GM10248 (cell line): ENCODE measurements at regions not wholly inside any gene's neighbourhood (a gene's known extent, or its start where the extent isn't known, plus 50 kb on each side); places are given as distances from the start of the nearest gene placed in this dataset.
"Not testable (repeated sequence)": the region's sequence is repeated elsewhere in the genome, so short reads cannot be mapped to it uniquely, and the experiment has no call there.

ENCODE experiments used
- CTCF ChIA-PET: fragments of 300-600 bp; sonication (Branson Sonifier 250); formaldehyde crosslinking; extraction: SDS; loops from one replicate; lab custom pipeline; 2021; ENCODE audit warnings: antibody characterized with exemption; lab: Yijun Ruan, JAX
- POLR2A ChIA-PET: fragments of 350-650 bp; sonication (Branson Sonifier 250); formaldehyde crosslinking; extraction: SDS; loops from one replicate; lab custom pipeline; 2020; ENCODE audit warnings: antibody characterized with exemption; lab: Yijun Ruan, JAX
- DNase-seq: peaks from one replicate; pipeline ENCODE4 v3.0.0; 2012; ENCODE audit errors: extremely low spot score
- TF ChIP-seq, protein P1 (sequence below): IDR thresholded peaks from 2 replicates; pipeline ENCODE4 v1.5.1; 2012; ENCODE audit warnings: mild to moderate bottlenecking, low read depth; ENCODE audit errors: extremely low read depth, missing control alignments, control extremely low read depth

DNA sequence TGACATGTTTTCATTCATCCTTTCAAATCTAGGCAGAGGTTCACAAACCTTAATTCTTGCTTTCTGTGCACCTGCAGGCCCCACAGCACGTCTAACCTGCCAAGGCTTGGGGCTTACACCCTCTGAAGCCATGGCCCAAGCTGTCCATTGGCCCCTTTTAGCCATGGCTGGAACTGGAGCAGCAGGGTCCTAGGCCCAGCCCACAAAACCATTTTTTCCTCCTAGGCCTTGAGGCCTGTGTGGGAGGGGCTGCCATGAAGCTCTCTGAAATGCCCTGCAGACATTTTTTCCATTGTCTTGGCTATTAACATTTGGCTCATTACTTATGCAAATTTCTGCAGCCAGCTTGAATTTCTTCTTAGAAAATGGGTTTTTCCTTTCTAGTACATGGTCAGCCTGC, 547.5 kb downstream of the KCNH5 start:
- TF ChIP-seq, protein P1, sequence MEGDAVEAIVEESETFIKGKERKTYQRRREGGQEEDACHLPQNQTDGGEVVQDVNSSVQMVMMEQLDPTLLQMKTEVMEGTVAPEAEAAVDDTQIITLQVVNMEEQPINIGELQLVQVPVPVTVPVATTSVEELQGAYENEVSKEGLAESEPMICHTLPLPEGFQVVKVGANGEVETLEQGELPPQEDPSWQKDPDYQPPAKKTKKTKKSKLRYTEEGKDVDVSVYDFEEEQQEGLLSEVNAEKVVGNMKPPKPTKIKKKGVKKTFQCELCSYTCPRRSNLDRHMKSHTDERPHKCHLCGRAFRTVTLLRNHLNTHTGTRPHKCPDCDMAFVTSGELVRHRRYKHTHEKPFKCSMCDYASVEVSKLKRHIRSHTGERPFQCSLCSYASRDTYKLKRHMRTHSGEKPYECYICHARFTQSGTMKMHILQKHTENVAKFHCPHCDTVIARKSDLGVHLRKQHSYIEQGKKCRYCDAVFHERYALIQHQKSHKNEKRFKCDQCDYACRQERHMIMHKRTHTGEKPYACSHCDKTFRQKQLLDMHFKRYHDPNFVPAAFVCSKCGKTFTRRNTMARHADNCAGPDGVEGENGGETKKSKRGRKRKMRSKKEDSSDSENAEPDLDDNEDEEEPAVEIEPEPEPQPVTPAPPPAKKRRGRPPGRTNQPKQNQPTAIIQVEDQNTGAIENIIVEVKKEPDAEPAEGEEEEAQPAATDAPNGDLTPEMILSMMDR: no peak
- ChIA-PET CTCF (no interaction called here), POLR2A (no interaction called here)
- DNase-seq: no peak

DNA sequence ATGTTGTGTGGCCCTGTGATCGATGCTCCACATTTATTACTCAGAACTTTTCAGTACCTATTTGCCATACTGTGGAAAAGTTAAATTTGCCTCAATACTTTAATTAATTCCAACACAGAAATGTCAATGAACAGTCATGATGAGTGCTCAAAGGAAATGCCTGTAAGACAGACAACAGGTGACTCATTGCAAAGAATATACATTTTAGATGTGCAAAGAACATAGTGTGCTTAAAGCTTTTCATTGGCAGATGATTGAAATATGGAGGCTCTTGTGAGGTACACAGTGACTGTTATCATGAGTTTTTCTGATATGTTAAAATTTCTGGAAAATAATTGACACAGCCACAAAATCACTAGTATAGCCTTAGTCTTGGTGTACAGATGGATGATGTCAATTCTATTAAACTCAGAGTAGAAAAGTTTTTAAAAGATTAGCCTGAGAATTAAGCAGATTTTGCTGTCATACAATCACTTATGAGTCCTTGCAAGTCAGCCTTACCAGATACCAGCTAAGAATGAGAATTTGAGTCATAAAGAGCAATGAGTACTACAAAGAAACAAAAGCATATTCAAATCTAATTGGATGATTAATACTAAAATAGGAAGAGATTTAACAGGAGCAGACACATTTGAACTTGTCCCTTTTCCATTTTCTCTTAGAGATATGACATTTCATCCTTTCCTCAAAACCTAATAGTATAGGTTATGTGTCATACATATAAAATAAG, 544.1 kb downstream of the KCNH5 start:
- DNase-seq: no peak
- CTCF ChIA-PET: no interaction called here
- TF ChIP-seq, protein P1: no peak
- POLR2A ChIA-PET: no interaction called here

DNA sequence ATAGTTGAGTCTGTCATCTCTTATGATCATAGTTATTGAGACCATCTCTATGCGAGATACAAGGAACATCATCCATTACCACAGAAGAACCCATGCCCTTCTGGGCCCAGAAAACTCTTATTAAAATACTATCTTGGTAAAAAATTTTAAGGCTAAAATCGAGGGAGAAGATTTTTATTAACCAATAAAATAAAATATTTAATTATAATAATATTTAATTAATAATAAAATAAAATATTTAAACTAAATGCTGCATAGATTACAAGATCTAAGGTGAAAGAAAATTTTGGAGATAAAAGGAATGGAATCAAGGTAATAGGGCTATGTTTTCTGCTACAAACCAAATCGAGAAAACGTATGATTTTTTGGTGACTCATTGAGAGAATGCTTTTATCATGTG, 540.2 kb downstream of the KCNH5 start:
- TF ChIP-seq, protein P1: no peak
- CTCF ChIA-PET: no interaction called here
- DNase-seq: no peak
- POLR2A ChIA-PET: no interaction called here

DNA sequence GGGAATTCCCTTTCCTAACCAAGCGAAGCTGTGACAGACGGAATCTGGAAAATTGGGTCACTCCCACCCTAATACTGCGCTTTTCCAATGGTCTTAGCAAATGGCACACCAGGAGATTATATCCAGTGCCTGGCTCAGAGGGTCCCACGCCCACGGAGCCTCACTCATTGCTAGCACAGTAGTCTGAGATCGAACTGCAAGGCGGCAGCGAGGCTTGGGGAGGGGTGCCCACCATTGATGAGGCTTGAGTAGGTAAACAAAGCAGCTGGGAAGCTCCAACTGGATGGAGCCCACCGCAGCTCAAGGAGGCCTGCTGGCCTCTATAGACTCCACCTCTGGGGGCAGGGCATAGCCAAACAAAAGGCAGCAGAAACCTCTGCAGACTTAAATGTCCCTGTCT, 523.9 kb downstream of the KCNH5 start:
- CTCF ChIA-PET, POLR2A ChIA-PET: not testable (repeated sequence)

DNA sequence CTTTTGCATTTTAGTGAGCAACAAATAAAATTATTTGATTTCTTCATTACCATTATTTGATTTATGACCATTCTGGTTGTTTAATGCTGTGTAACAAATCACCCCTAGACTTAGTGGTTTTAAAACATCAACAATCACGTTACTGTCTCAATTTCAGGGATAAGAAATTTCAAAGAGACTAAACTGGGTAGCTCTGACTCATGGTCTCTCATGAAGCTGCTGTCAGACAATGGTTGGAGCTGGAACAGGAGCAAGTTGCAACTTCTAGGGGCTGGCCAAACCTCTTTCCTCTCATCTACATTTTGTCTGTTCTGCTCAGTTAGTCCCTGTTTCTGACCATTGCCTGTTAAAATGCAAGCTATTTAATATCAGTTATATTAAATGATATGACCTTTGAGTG, 517.0 kb downstream of the KCNH5 start:
- TF ChIP-seq, protein P1: no peak
- POLR2A ChIA-PET: no interaction called here
- CTCF ChIA-PET: no interaction called here
- DNase-seq: no peak

More for the DNA sequence above, 523.9 kb downstream of the KCNH5 start:
- DNase-seq: not testable (repeated sequence)

DNA sequence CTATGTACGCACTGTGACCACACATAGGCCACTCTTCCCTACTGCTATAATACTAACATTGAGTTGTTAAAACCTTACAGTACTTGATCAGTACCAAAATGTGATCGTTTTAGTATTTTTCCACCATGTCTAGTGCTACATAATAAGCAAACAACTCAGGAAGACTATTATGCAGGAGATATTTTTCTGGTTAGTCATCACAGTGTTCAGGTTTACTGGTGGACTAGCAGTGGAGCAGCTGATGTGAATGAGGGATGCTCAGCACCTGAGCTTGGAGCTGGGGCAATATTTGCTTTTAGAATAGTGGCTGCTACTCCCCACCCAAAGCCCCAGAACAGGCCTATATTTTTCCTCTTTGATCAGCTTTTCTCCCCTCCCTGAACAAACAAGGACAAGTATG, 513.1 kb downstream of the KCNH5 start:
- CTCF ChIA-PET: no interaction called here
- DNase-seq: no peak
- POLR2A ChIA-PET: no interaction called here
- TF ChIP-seq, protein P1: no peak

DNA sequence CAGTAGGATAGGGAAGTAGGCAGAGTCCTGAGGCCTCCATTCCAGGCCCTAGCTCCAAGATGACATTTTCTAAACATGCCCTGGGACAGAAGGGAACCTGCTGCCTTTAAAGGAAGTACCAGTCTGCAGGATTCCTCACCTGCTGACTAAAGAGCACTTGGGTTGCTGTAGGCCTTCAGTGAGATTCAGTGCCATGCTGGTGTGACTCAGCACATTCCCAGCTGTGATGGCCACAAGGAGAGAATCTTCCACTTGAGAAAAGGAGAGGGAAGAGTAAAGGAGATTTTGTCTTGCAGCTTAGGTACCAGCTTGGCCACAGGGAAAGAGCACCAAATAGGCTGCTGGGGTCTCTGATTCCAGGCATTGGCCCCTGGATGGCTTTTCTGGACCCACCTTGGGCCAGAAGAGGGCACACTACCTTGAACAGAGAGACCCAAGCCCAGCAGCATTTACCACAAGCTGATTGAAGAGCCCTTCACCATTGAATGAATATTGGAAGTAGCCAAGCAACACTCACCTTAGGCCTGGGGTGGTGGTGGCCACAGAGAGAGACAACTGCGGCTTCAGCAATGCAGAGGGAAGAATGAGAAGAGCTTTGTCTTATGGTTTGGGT, 498.3 kb downstream of the KCNH5 start:
- no peak for DNase-seq
- ChIA-PET CTCF (no interaction called here), POLR2A (no interaction called here)
- TF ChIP-seq, protein P1: no peak
